ENCODE measurements at regions not wholly inside any gene's neighbourhood (a gene's known extent, or its start where the extent isn't known, plus 50 kb on each side); places are given as distances from the start of the nearest gene placed in this dataset. TPM values are rescaled to one million over a fixed set of nuclear protein-coding genes. Genes with fewer than 3 reads are reported as not detected.

DNA sequence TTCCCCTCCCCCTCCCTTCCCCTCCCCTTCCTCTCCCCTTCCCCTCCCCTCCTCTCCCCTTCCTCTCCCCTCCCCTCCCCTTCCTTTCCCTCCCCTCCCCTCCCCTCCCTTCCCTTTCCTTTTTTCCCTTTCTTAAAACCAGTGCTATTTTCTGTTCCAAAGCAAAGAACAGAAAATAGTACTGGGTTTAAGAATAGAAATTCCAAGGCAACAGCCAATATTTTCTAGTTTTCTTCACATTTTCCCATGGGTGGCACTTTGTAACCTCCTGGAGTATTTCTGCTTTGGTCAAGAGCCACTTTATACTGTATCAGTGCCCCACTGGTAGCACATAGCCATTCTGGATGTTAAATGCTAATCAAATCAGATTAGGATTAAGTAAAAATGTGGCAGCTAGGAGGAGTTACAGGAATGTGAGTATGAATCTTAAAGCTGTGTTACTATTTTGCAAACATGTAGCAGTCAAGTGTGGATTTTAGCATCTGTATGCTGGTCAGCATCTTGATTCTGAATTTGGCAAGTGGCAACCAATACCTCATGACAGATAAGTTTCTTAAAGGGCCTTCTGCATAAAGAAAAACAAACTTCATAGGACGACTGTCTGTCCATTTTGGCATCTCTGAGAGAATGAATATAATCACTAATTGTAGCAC lies 126.4 kb downstream of the CEP57L1 start:
- no peak for DNase-seq
- Histone ChIP-seq H3K4me3 (ENCODE audit: insufficient read depth in 1 of 2, low read depth in 1 of 2, low read length in 2 of 2) (no peak overlapping the region), H2BK5ac (ENCODE audit: low read depth, low read length, poor library complexity, severe bottlenecking) (no peak overlapping the region), H3K18ac (ENCODE audit: low read depth in 1 of 2, low read length in 2 of 2) (no peak overlapping the region), H3K14ac (ENCODE audit: low read length in 2 of 2) (no peak overlapping the region), H3K4me2 (ENCODE audit: low read length, poor library complexity, severe bottlenecking) (no peak overlapping the region), H2AK5ac (ENCODE audit: low read length, severe bottlenecking) (no peak overlapping the region), H3K27me3 (ENCODE audit: control insufficient read depth in 1 of 2, insufficient read depth in 1 of 2, low read length in 2 of 2) (peaks cover 0 to 4% of the 10 kb centered on the region in 2 experiments), H3K79me1 (replicated peaks; ENCODE audit: low read length, poor library complexity, severe bottlenecking) (no peaks in the 10 kb centered on the region), H3K27ac (ENCODE audit: low read length, poor library complexity, severe bottlenecking) (no peak overlapping the region), H4K8ac (ENCODE audit: low read length) (no peak overlapping the region), H2BK12ac (ENCODE audit: low read length in 2 of 2) (no peak overlapping the region), H4K91ac (ENCODE audit: low read length) (no peak overlapping the region), H3K4ac (ENCODE audit: low read depth in 1 of 2, low read length in 2 of 2) (no peak overlapping the region), H3K9me3 (ENCODE audit: control insufficient read depth, low read length) (peaks cover 10% of the 10 kb centered on the region), H3K23ac (ENCODE audit: low read length in 2 of 2) (no peak overlapping the region), H3K4me1 (ENCODE audit: control insufficient read depth, insufficient read depth, low read depth, low read length) (peaks cover 1% of the 10 kb centered on the region), H3K36me3 (ENCODE audit: control insufficient read depth in 1 of 2, insufficient read depth in 2 of 2, low read depth in 1 of 2, low read length in 2 of 2) (no peaks in the 10 kb centered on the region), H2AFZ (ENCODE audit: low read depth, low read length) (no peak overlapping the region), H2BK15ac (ENCODE audit: low read depth, poor library complexity, severe bottlenecking) (no peak overlapping the region), H3K9ac (ENCODE audit: low read length) (no peak overlapping the region), H2BK120ac (ENCODE audit: low read depth, low read length) (no peak overlapping the region)
- 82% methylated on average over 1 of the region's 1 CpG for WGBS

Small RNAs in the stretch of these regions (small RNA-seq; reads per million reads assigned to genes)
- gene AL359711.1 (ENCODE audit: low read depth) (not detected), gene RNY3P11 (ENCODE audit: low read depth) (not detected)
